HG03060 (cell line): ENCODE measurements at regions not wholly inside any gene's neighbourhood (a gene's known extent, or its start where the extent isn't known, plus 50 kb on each side); places are given as distances from the start of the nearest gene placed in this dataset.

Experiments
- ATAC-seq: cut with Tn5 transposase; IDR thresholded peaks from one replicate; pipeline ENCODE4 v1.9.1; 2021; ENCODE audit warnings: low read depth, moderate number of reproducible peaks; ENCODE audit not compliant: unreplicated experiment

DNA sequence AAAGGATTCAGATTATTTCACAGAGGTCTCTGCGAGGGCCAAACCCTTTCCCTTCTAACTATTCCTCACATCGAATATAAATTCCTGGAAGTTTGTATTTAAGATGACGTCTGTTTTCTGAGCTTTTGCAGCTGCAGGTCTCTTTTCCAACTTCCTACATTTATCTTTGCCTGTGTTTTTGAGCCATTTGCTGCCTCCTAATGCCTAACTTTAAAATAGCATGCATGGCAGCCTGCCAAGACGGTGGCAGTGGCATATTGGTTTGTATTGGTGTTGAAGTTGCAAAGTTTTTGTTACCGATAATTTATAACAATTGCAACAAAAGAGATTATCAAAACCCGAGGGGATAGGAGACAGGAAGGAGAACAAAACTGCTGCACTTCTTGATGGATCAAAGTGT is 187.1 kb upstream of the DNAJC19 start:
- no peak for ATAC-seq

GRCh38 chr3:181174676-181175233 is 185.2 kb upstream of the DNAJC19 start:
- no peak for ATAC-seq

- no peak for ATAC-seq
Observed at GRCh38 chr3:181174022-181174421, 184.5 kb upstream of the DNAJC19 start.

DNA sequence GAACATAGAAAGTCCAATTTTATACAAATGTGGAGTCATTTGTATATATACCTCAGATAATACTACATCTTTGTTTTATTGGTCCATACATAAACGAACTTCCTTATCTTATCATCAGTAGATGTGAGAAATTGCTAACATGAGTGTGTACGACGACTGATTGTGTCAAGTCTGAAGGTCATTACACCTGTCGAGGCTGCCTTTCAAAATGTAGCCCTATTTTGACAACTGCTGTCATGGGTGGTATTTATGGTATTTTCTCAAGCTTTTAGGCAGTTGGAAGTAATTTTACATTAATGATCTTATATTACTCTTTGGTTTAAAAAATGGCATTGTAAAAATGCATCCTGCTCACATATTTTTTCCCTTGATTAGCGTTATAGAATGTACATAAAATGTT is 183.7 kb upstream of the DNAJC19 start:
- no peak for ATAC-seq

GRCh38 chr3:181134873-181135272 is 145.3 kb upstream of the DNAJC19 start:
- no peak for ATAC-seq

DNA sequence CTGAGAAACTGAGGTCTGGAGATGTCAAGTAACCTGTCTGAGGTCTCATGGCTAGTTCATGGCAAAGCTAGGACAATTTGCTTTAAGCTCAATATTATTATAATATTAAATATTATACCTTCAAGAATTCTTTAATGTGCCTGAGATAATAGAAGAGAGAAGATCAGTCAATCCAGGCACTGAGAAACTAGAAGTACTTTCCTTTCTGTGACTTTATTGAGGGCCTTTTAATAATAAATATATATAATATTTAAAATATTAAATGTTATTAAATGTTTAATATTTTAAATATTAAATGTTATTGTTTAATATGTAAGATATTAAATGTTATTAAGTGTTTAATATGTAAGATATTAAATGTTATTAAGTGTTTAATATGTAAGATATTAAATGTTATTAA is 144.3 kb upstream of the DNAJC19 start:
- ATAC-seq, result no peak

- ATAC-seq, result no peak
Observed at GRCh38 chr3:181105646-181106045, 116.1 kb upstream of the DNAJC19 start.

- ATAC-seq, result no peak
Observed at GRCh38 chr3:181103605-181104004, 114.1 kb upstream of the DNAJC19 start.

DNA sequence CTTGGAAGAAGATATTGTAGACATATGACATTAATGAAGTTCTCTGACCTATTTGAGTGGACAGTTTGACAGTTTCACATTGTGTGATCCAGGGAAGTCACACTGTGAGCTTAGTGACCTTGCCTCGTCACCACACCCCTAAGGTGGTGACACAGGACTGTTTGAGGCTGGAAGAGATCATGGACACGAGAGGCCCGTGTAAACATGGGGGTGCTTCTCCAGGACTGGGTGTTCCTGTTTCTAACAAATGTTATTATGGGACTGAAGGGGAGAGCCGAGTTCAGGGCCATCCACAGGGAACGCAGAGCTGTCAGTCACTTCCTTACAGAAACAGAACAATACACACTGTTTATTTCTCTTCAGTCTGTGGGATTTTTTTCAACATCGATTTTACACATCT is 96.5 kb upstream of the DNAJC19 start:
- ATAC-seq, result no peak

- no peak for ATAC-seq
Observed at GRCh38 chr3:181081930-181082329, 92.4 kb upstream of the DNAJC19 start.

GRCh38 chr3:181076558-181076957 is 87.0 kb upstream of the DNAJC19 start:
- ATAC-seq, result no peak

GRCh38 chr3:181075098-181075497 is 85.6 kb upstream of the DNAJC19 start:
- ATAC-seq, result no peak

DNA sequence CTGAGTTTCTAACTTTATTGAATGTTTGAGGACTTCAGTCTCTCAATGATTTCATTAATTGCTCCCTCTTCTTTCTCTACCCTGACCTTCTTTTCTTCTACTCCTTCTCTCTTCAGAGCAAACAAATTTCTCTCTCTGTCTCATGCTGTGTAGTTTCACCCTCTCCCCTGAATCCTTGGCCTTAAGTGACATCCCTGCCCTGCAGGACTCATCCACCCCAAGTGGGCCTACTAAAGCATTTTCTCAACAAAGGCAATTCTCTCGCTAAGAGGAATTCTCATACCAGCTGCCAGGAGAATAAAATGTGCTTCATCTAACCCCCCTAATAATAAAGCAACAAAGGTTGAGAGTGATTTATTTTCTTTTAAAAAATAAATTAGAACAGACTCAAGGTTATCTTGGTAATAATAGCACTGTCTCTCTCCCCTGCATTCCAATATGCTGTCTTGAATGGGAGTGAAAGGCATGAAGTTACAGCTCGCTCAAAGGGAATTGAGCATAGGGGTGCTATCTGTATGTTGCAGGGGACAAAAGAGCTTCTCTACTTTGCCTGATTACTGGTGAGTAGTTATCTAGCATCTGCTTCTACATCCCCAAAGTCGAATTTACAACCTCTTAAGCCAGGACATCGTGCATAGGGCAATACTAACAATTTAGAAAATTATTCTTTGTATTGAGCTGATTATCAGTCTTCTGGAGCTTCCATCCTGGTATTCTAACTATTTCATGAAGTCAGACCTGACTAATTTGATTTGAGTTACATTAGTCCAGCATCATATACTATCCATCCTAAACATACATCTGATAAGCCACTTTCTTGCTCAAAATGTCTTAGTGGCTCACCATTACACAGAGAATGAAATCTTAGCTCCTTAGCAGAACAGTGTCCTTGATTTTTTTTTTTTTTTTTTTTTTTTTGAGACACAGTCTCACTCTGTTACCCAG is 76.9 kb upstream of the DNAJC19 start:
- no peak for ATAC-seq

- no peak for ATAC-seq
Observed at GRCh38 chr3:181056136-181056732, 66.7 kb upstream of the DNAJC19 start.

DNA sequence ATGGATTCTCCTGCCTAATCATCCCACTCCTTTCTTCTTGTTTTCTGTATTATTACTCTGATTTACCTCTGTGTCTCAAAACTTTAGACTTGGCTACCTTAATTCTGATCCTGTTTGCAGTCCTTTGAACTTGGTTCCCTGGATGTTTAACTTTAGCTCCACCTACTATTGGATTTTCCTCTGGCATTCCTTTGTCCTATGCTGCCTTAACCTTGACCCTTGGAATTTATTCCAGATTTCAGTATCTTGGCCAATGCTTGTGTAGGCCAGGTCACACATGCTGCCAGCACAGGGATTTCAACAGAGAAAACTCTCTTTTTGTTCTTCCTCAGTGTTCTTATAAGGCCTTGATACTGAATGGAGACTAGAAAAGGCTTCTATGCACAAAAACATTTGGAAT is 65.0 kb upstream of the DNAJC19 start:
- no peak for ATAC-seq

DNA sequence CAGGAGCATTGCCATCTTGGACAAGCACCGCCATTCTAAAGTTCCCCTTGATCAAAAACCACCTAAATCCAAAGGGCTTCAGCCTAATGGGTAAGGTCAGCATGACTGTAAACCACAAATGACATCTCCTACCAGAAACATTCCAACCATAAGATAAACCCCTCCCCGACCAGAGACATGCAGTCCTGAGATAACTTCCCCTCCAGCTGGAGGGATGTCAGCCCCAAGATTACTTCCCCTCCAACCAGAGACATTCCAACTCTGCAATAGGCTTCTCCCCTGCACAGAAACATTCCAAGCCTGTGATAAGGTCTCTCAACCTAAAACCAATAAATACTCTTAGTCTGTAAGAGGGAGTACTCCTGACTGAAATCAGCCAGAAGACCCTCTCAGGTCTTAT is 62.7 kb upstream of the DNAJC19 start:
- ATAC-seq, result no peak

DNA sequence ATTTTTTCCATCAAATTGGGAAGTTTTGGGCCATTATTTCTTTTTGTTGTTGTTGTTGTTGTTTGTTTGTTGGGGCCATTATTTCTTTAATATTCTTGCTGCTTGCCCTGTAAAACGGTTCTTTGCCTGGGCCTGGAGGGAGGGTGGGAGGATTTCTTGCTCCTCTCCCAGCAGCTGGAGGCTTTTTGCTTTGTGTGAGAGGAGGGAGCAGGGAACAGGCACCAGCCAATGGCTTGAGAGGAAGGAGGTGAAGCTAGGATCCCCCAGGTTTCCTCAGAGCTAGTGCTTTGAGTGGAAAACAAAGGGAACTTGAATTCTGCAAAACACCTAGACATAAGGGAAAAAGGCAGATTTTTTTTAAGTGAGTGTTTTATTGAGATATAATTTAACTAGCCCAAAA is 61.2 kb upstream of the DNAJC19 start:
- no peak for ATAC-seq

DNA sequence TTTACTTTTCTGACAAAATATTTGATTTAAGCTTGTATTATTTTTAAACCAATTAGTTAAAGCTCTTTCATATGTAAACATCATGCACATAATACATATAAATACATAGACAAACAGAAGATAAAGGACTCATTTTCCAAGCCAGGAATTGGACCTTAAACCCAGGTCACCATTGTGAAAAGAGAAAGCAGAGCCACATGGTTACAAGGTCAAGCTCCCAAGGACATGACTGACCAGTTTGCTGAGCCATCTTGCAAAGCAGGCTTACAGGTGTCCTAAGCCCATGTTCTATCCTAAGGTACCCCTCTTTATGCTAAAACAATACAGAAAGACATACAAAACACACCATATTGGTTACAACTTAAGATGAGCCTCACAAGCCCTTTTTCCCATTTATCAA is 50.5 kb upstream of the DNAJC19 start:
- ATAC-seq, result no peak
